ENCODE measurements at regions not wholly inside any gene's neighbourhood (a gene's known extent, or its start where the extent isn't known, plus 50 kb on each side); places are given as distances from the start of the nearest gene placed in this dataset.

DNA sequence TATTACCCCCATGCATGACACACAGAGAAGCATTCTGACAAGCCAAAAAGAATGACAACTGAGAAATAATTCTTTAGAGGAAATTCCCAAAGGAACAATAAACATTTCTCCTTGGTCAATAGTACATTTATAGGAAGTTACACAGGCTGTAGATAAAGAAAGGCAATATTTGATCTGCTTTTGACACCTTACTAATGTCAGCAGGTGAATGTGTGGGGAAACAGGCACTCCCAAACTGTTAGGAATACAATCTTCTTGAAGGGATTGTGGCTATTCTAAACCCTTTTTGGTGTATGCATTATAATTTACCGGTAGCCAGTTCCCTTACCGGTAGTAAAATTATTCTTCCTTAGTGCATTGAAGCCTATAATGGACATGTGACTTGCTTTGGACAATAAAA is 116.1 kb upstream of the FTMT start:
- TF ChIP-seq, protein P1, sequence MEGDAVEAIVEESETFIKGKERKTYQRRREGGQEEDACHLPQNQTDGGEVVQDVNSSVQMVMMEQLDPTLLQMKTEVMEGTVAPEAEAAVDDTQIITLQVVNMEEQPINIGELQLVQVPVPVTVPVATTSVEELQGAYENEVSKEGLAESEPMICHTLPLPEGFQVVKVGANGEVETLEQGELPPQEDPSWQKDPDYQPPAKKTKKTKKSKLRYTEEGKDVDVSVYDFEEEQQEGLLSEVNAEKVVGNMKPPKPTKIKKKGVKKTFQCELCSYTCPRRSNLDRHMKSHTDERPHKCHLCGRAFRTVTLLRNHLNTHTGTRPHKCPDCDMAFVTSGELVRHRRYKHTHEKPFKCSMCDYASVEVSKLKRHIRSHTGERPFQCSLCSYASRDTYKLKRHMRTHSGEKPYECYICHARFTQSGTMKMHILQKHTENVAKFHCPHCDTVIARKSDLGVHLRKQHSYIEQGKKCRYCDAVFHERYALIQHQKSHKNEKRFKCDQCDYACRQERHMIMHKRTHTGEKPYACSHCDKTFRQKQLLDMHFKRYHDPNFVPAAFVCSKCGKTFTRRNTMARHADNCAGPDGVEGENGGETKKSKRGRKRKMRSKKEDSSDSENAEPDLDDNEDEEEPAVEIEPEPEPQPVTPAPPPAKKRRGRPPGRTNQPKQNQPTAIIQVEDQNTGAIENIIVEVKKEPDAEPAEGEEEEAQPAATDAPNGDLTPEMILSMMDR (IDR thresholded peaks at IDR 0.05; ENCODE audit: borderline replicate concordance, extremely low read depth, low read length, poor library complexity, severe bottlenecking), result no peak
- TF ChIP-seq EZH2 (IDR thresholded peaks at IDR 0.05; ENCODE audit: borderline replicate concordance, low read depth, low read length, severe bottlenecking), result no peak
